WTC11 (cell line): ENCODE measurements at regions not wholly inside any gene's neighbourhood (a gene's known extent, or its start where the extent isn't known, plus 50 kb on each side); places are given as distances from the start of the nearest gene placed in this dataset.

ENCODE experiments used
- CBFB ChIP-seq: sonication (generic); formaldehyde crosslinking; IDR thresholded peaks from 2 replicates; pipeline ENCODE4 v1.8.1; 2022; ENCODE audit warnings: mild to moderate bottlenecking, low read depth, missing genetic modification reagents
- CTCF ChIP-seq: fragments of 200-600 bp; IDR thresholded peaks from 2 replicates; pipeline ENCODE4 v1.8.0; 2022; ENCODE audit warnings: antibody characterized with exemption
- E2F1 ChIP-seq: sonication (generic); formaldehyde crosslinking; IDR thresholded peaks from 2 replicates; pipeline ENCODE4 v1.8.0; 2022; ENCODE audit warnings: mild to moderate bottlenecking, missing genetic modification reagents
- E2F4 ChIP-seq: sonication (generic); formaldehyde crosslinking; IDR thresholded peaks from 2 replicates; pipeline ENCODE4 v1.8.1; 2022; ENCODE audit warnings: low read depth, mild to moderate bottlenecking, moderate library complexity, missing genetic modification reagents, borderline replicate concordance
- ETV6 ChIP-seq: sonication (generic); formaldehyde crosslinking; IDR thresholded peaks from 2 replicates; pipeline ENCODE4 v1.8.1; 2022; ENCODE audit warnings: mild to moderate bottlenecking, missing genetic modification reagents
- JUN ChIP-seq: sonication (generic); formaldehyde crosslinking; IDR thresholded peaks from 2 replicates; pipeline ENCODE4 v1.8.0; 2023; ENCODE audit warnings: mild to moderate bottlenecking, missing genetic modification reagents
- RELA ChIP-seq: sonication (generic); formaldehyde crosslinking; IDR thresholded peaks from 2 replicates; pipeline ENCODE4 v1.8.1; 2022; ENCODE audit warnings: missing genetic modification reagents, mild to moderate bottlenecking, borderline replicate concordance
- RORB ChIP-seq: fragments of 250-450 bp; sonication (Bioruptor Pico); IDR thresholded peaks from 2 replicates; pipeline ENCODE4 v1.9.0; 2021; ENCODE audit warnings: mild to moderate bottlenecking
- SP1 ChIP-seq: sonication (generic); formaldehyde crosslinking; conservative IDR thresholded peaks from 2 replicates; pipeline ENCODE4 v1.8.1; 2022; ENCODE audit warnings: missing genetic modification reagents
- TEAD4 ChIP-seq: sonication (generic); formaldehyde crosslinking; IDR thresholded peaks from 2 replicates; pipeline ENCODE4 v1.8.0; 2022; ENCODE audit warnings: mild to moderate bottlenecking, missing genetic modification reagents
- USF2 ChIP-seq: sonication (generic); formaldehyde crosslinking; IDR thresholded peaks from 2 replicates; pipeline ENCODE4 v1.8.1; 2023; ENCODE audit warnings: mild to moderate bottlenecking, missing genetic modification reagents, moderate library complexity
- ZNF219 ChIP-seq: sonication (generic); formaldehyde crosslinking; IDR thresholded peaks from 2 replicates; pipeline ENCODE4 v1.8.0; 2023; ENCODE audit warnings: missing genetic modification reagents, mild to moderate bottlenecking, borderline replicate concordance

GRCh38 chr18:61714421-61714820 is 178.4 kb downstream of the RNF152 start:
- TF ChIP-seq CBFB (CRISPR knock-in tag) (no peak), ZNF219 (no peak), RELA (no peak), CTCF (no peak), USF2 (CRISPR knock-in tag) (no peak), SP1 (CRISPR knock-in tag) (no peak), RORB (CRISPR knock-in tag) (no peak), E2F1 (CRISPR knock-in tag) (no peak), ETV6 (CRISPR knock-in tag) (no peak), TEAD4 (no peak), JUN (CRISPR knock-in tag) (no peak), E2F4 (CRISPR knock-in tag) (no peak)
